AG09319 (cell line): ENCODE measurements at regions not wholly inside any gene's neighbourhood (a gene's known extent, or its start where the extent isn't known, plus 50 kb on each side); places are given as distances from the start of the nearest gene placed in this dataset.
"Not testable (repeated sequence)": the region's sequence is repeated elsewhere in the genome, so short reads cannot be mapped to it uniquely, and the experiment has no call there.

Experiments used
- DNase-seq: peaks from one replicate; pipeline ENCODE4 v3.0.0-alpha.2; 2010; ENCODE audit warnings: low read depth; ENCODE audit errors: extremely low read depth
- TF ChIP-seq, protein P1 (sequence below): IDR thresholded peaks from 2 replicates; pipeline ENCODE4 v1.5.1; 2011; ENCODE audit warnings: low read depth, mild to moderate bottlenecking, inconsistent platforms, low read length, moderate library complexity

DNA sequence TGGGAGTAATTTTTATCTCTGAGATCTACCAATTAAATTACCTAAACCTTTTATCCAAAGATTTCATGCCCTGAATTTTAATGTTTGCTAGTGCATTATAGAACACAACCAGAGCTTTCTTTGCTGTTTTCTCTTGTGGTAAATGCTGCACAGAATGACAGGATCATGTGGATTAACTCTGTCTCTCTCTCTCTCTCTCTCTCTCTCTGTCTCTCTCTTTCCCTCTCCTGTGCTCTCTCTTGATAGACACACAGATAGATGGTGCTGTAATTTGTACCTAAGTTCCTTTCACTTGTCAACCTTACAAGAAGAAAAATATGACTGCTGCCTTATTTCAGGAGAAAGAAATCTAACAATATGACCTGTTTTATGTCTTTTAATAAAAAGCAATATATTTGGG lies 211.2 kb upstream of the WDFY3 start:
- no peak for DNase-seq
- TF ChIP-seq, protein P1, sequence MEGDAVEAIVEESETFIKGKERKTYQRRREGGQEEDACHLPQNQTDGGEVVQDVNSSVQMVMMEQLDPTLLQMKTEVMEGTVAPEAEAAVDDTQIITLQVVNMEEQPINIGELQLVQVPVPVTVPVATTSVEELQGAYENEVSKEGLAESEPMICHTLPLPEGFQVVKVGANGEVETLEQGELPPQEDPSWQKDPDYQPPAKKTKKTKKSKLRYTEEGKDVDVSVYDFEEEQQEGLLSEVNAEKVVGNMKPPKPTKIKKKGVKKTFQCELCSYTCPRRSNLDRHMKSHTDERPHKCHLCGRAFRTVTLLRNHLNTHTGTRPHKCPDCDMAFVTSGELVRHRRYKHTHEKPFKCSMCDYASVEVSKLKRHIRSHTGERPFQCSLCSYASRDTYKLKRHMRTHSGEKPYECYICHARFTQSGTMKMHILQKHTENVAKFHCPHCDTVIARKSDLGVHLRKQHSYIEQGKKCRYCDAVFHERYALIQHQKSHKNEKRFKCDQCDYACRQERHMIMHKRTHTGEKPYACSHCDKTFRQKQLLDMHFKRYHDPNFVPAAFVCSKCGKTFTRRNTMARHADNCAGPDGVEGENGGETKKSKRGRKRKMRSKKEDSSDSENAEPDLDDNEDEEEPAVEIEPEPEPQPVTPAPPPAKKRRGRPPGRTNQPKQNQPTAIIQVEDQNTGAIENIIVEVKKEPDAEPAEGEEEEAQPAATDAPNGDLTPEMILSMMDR = no peak

DNA sequence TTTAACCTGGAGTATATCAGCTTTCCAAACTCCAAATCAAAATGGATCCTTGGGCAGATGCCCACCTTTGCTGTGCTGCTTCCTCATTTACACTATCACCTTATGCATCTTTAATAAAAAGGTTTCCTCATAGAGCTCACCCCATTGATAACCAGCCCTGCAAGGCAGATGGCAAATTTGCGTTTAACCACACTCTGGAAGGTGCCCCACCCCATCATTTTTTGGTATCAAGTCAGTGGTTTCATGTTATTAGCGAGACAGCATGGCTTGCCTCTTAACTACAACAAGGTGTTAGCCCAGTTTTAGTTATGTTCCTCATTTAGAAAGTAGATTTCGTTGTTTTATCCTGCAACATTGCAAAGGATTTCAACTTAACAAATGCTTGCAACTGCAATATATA lies 214.0 kb upstream of the WDFY3 start:
- DNase-seq = no peak
- TF ChIP-seq, protein P1 = no peak

DNA sequence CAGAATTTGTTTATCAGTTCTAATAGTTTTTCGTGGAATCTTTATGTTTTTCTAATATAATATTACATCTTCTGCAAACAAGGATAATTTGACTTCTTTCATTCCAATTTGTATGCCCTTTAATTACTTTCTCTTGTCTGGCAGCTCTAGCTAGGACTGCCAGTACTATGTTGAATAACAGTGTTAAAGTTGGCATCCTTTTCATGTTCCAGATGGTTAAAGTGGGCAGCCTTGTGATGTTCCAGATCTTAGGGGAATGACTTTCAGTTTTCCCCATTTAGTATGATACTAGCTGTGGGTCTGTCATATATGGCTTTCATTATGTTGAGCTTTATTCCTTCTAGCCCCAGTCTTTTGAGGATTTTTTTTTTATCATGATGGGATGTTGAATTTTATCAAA lies 220.6 kb upstream of the WDFY3 start:
- no peak for DNase-seq
- TF ChIP-seq, protein P1 = no peak

DNA sequence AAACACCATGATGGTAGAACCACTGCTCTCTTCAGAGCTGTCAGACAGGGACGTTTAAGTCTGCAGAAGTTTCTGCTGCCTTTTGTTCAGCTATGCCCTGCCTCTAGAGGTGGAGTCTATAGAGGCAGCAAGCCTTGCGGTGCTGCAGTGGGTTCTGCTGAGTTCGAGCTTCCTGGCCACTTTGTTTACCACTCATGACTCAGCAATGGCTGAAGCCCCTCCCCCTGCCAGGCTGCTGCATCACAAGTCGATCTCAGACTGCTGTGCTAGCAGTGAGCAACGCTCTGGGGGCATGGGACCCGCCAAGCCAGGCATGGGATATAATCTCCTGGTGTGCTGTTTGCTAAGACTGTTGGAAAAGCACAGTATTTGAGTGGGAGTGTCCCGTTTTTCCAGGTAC lies 229.5 kb upstream of the WDFY3 start:
- not testable (repeated sequence) for DNase-seq

DNA sequence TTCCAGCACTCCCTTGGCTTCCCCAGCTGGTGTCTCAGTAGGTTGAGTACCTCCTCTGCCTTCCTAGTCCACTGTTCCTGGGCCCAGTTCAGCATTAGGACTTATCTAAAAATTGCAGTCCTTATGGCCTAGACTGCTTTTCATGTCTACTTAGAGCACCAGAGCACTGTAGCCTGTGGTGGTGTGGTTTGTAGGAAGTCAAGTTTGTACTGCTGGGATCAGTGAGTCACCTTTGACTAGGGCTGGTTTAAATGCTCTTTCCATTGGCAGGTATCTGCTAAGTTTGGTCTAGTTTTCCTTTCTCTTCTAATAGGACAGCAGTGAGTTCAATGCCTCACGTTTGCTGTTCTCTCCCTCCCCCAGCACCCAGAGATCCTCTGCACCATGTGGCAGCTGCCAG lies 233.6 kb upstream of the WDFY3 start:
- no peak for DNase-seq
- TF ChIP-seq, protein P1 = no peak

DNA sequence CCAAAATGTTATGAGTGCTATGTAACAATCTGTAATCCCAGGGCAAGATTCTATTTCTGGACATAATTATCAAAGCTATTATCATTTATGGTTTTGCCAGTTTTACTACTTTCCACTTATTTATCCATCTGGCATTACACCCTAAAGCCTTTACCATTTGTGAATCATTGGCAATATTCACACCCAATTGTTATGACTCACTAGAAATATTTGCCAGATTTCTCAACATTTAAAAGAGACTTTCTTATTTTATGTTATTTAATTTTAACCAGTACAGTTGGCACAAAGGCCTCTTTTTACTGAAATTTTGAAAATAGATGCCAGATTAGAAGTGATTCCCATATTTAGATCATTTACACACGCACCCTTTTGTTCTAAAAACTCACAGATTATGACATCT lies 242.7 kb upstream of the WDFY3 start:
- no peak for DNase-seq
- TF ChIP-seq, protein P1 = no peak

DNA sequence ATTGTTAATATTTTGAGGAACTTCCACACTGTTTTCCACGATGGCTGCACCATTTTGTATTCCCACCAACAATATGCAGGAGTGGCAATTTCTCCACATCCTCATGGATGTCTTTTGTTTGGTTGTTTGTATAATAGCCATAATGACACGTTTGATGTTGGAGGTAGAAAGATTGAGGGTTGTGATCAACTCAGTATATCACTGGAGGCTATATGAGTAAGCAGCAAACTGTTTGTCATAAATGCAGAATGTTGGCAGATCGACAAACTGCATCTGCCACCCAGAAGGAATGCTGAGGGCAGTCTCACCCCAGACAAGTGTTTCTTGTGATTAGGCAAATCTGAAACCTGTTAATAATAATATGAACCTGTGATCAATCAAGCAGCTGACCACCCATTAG lies 243.9 kb upstream of the WDFY3 start:
- TF ChIP-seq, protein P1 = no peak
- DNase-seq = no peak

DNA sequence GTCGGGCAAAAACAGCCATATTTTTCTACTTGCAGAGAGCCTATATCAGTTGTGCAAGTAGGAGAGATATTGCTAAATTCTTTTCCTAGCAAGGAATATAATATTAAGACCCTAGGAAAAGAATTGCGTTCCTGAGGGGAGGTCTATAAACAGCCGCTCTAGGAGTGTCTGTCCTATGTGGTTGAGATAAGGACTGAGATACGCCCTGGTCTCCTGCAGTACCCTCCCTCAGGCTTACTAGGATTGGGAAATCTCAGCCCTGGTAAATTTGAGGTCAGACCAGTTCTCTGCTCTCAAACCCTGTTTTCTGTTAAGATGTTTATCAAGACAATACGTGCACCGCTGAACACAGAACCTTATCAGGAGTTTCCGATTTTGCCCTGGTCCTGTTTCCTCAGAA lies 250.1 kb upstream of the WDFY3 start:
- DNase-seq = not testable (repeated sequence)

DNA sequence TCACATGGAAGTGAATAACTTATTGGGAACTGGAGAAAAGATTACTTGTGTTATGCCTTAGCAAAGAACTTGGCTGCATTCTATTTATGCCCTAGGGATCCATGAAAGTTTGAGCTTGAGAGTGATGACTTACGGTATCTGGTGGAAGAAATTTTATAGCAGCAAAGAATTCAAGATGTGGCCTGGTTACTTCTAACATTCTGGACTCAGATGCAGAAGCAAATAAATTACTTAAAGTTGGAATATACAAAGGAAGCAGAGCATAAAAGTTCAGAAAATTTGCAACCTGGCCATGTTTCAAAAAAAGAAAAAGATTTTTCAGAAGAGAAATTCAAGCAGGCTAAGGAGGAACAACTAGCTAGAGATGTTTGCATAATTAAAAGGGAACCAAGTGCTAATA lies 252.3 kb upstream of the WDFY3 start:
- TF ChIP-seq, protein P1 = no peak
- DNase-seq = no peak
